Osteoblast (primary cell): ENCODE measurements at regions not wholly inside any gene's neighbourhood (a gene's known extent, or its start where the extent isn't known, plus 50 kb on each side); places are given as distances from the start of the nearest gene placed in this dataset.

Experiments
- DNase-seq: peaks from one replicate; pipeline ENCODE4 v3.0.0; 2011; ENCODE audit warnings: low spot score, mixed read lengths; ENCODE audit not compliant: insufficient read length; ENCODE audit errors: missing footprints
- H2AFZ ChIP-seq: 2 replicates; pipeline ENCODE4 v1.6.0; 2011; ENCODE audit warnings: mild to moderate bottlenecking, low read length
- H3K27ac ChIP-seq: 2 replicates; pipeline ENCODE4 v1.5.1; 2011; ENCODE audit warnings: mild to moderate bottlenecking, low read depth, low read length, moderate library complexity
- H3K27me3 ChIP-seq: 2 replicates; pipeline ENCODE4 v1.6.0; 2012; ENCODE audit warnings: mild to moderate bottlenecking, control low read depth, inconsistent platforms, low read length, moderate library complexity; ENCODE audit not compliant: insufficient read depth
- H3K36me3 ChIP-seq: 2 replicates; pipeline ENCODE4 v1.5.1; 2011; ENCODE audit warnings: mild to moderate bottlenecking, low read length, control low read depth, moderate library complexity; ENCODE audit not compliant: insufficient read depth
- H3K4me1 ChIP-seq: 2 replicates; pipeline ENCODE4 v1.5.1; 2011; ENCODE audit warnings: mild to moderate bottlenecking, low read length, control low read depth, moderate library complexity; ENCODE audit not compliant: insufficient read depth
- H3K4me2 ChIP-seq: 2 replicates; pipeline ENCODE4 v1.6.0; 2011; ENCODE audit warnings: mild to moderate bottlenecking, low read length; ENCODE audit not compliant: insufficient read depth
- H3K4me3 ChIP-seq: fragments of 200-600 bp; sonication (generic); 3 replicates; pipeline ENCODE4 v1.5.1; 2012; ENCODE audit warnings: mild to moderate bottlenecking, low read length, inconsistent platforms; ENCODE audit not compliant: insufficient read depth
- H3K79me2 ChIP-seq: 2 replicates; pipeline ENCODE4 v1.6.0; 2012; ENCODE audit warnings: mild to moderate bottlenecking, low read length, control low read depth, inconsistent platforms; ENCODE audit not compliant: insufficient read depth
- H3K9me3 ChIP-seq: 2 replicates; pipeline ENCODE4 v1.5.1; 2011; ENCODE audit warnings: low read depth, low read length, control low read depth
- H4K20me1 ChIP-seq: 2 replicates; pipeline ENCODE4 v1.6.0; 2012; ENCODE audit warnings: mild to moderate bottlenecking, low read length, control low read depth; ENCODE audit not compliant: insufficient read depth
- CTCF ChIP-seq: IDR thresholded peaks from 2 replicates; pipeline ENCODE4 v1.5.1; 2011; ENCODE audit warnings: mild to moderate bottlenecking, low read depth, low read length, moderate library complexity; ENCODE audit errors: extremely low read depth

DNA sequence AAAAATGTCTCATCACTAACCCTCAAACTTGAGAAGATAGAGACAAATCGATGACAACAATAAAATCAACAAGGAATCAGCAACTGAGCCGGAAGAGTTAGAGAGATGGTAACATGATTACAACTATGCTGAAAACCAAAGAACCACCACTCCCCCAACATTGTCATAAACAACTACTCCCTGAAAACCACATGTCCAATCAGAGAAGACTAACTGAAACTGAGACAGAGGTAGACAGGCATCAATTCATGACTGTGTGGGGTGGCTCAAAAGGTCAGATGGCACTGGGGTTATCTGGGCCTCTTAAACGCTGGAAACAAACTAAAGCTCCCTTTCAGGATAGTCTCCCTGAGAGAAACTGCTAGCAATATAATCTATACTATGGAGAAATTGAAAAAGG is 488.8 kb downstream of the KCTD12 start:
- Histone ChIP-seq H3K27me3 (no peaks in the 10 kb centered on the region), H3K27ac (no peak overlapping the region), H4K20me1 (no peaks in the 10 kb centered on the region), H3K4me1 (no peaks in the 10 kb centered on the region), H3K9me3 (no peaks in the 10 kb centered on the region), H2AFZ (no peak overlapping the region), H3K4me2 (no peak overlapping the region), H3K79me2 (no peaks in the 10 kb centered on the region), H3K36me3 (no peaks in the 10 kb centered on the region), H3K4me3 (no peak overlapping the region)
- DNase-seq: no peak
- TF ChIP-seq CTCF: no peak

DNA sequence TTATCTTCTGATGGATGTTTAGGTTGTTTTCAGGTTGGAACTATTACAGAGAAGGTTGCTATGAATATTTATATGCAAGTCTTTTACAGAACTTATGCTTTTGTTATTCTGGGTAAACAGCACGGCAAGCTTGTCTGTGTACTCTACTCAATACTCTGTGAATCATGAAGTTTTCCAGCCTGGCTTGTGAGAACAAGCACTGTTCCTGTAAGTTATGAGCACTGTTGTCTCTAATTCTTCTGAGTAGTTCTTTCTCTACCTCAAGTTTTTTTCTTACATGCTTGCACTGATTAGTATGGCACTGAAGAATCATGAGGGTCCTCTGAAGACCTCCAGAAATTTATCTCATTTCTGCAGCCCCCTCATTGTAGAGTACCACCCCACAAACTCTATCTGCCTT is 496.9 kb downstream of the KCTD12 start:
- H3K4me3 ChIP-seq: no peak overlapping the region
- H2AFZ ChIP-seq: no peak overlapping the region
- no peaks in the 10 kb centered on the region for H3K79me2 ChIP-seq
- H3K27ac ChIP-seq: no peak overlapping the region
- H3K27me3 ChIP-seq: peaks cover 15% of the 10 kb centered on the region
- H3K36me3 ChIP-seq: no peaks in the 10 kb centered on the region
- peaks cover 5% of the 10 kb centered on the region for H3K4me1 ChIP-seq
- TF ChIP-seq CTCF: no peak
- DNase-seq: no peak
- H4K20me1 ChIP-seq: no peaks in the 10 kb centered on the region
- H3K4me2 ChIP-seq: no peak overlapping the region
- H3K9me3 ChIP-seq: no peaks in the 10 kb centered on the region

DNA sequence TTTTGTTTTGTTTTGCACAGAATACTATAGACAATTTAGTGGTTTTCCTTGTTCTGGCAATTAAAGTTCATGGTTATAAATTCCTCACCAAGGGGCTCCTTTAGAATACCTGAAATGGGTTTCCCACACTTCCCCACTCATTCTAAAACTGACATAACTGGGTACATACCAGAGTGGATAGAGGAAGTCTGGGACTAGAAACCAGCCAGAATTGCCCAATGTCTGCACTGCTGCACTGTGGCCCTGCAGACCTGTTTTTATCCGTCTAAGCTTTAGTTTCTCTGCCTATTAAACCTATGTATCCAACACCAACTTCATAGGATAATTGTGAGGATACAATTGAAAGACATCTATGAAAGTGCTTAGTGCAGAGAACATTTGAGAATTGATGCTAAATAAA is 498.6 kb downstream of the KCTD12 start:
- peaks cover 11% of the 10 kb centered on the region for H3K4me1 ChIP-seq
- H4K20me1 ChIP-seq: no peaks in the 10 kb centered on the region
- no peak overlapping the region for H3K4me3 ChIP-seq
- no peak overlapping the region for H2AFZ ChIP-seq
- H3K4me2 ChIP-seq: no peak overlapping the region
- H3K27me3 ChIP-seq: peaks cover 15% of the 10 kb centered on the region
- DNase-seq: no peak
- H3K36me3 ChIP-seq: no peaks in the 10 kb centered on the region
- H3K9me3 ChIP-seq: no peaks in the 10 kb centered on the region
- H3K79me2 ChIP-seq: no peaks in the 10 kb centered on the region
- H3K27ac ChIP-seq: no peak overlapping the region
- TF ChIP-seq CTCF: no peak

- Histone ChIP-seq H3K79me2 (no peaks in the 10 kb centered on the region), H4K20me1 (no peaks in the 10 kb centered on the region), H3K27ac (no peak overlapping the region), H3K4me2 (no peak overlapping the region), H3K36me3 (no peaks in the 10 kb centered on the region), H3K4me1 (peaks cover 11% of the 10 kb centered on the region), H3K27me3 (peaks cover 15% of the 10 kb centered on the region), H3K9me3 (no peaks in the 10 kb centered on the region), H2AFZ (no peak overlapping the region), H3K4me3 (no peak overlapping the region)
- no peak for DNase-seq
- no peak for TF ChIP-seq CTCF
Observed at GRCh38 chr13:76386321-76386720, 499.9 kb downstream of the KCTD12 start.
